ENCODE measurements at regions not wholly inside any gene's neighbourhood (a gene's known extent, or its start where the extent isn't known, plus 50 kb on each side); places are given as distances from the start of the nearest gene placed in this dataset.

DNA sequence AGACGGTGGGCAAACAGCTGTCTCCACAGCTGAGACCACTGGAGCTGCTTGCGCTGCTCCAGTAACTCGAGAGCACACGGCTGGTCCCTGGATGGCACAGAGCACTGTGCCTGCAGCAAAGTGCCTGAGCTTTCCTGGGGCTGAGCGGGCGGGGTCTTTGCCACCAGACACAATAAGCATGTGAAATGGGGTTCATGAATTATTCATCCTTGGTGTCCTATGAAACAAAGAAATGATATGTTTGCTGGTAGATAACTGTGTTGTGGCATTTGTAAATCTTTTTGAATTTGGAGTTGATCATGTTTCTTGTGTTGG lies 151.7 kb upstream of the MPDZ start:
- BruUV-seq (replicated peaks), result no TSS peak
- Histone ChIP-seq H3K9me3 (ENCODE audit: low read depth, low read length, poor library complexity, severe bottlenecking) (no peaks in the 10 kb centered on the region), H3K4me3 (ENCODE audit: low read depth, low read length, poor library complexity, severe bottlenecking) (no peak overlapping the region), H3K27ac (ENCODE audit: low read depth, low read length, poor library complexity, severe bottlenecking) (no peak overlapping the region), H3K36me3 (ENCODE audit: insufficient read depth, low read length, poor library complexity, severe bottlenecking) (no peaks in the 10 kb centered on the region), H3K27me3 (replicated peaks; ENCODE audit: insufficient read depth, low read depth, low read length, poor library complexity) (no peaks in the 10 kb centered on the region), H3K4me1 (ENCODE audit: insufficient read depth, low read length, poor library complexity, severe bottlenecking) (peaks cover 23% of the 10 kb centered on the region)
- intact Hi-C loops (cut with micrococcal nuclease; ENCODE audit: unreplicated experiment), result no loop called here
- TF ChIP-seq, protein P1, sequence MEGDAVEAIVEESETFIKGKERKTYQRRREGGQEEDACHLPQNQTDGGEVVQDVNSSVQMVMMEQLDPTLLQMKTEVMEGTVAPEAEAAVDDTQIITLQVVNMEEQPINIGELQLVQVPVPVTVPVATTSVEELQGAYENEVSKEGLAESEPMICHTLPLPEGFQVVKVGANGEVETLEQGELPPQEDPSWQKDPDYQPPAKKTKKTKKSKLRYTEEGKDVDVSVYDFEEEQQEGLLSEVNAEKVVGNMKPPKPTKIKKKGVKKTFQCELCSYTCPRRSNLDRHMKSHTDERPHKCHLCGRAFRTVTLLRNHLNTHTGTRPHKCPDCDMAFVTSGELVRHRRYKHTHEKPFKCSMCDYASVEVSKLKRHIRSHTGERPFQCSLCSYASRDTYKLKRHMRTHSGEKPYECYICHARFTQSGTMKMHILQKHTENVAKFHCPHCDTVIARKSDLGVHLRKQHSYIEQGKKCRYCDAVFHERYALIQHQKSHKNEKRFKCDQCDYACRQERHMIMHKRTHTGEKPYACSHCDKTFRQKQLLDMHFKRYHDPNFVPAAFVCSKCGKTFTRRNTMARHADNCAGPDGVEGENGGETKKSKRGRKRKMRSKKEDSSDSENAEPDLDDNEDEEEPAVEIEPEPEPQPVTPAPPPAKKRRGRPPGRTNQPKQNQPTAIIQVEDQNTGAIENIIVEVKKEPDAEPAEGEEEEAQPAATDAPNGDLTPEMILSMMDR (conservative IDR thresholded peaks at IDR 0.05; ENCODE audit: low read depth, low read length), result no peak
- TF ChIP-seq EZH2 (IDR thresholded peaks at IDR 0.05; ENCODE audit: borderline replicate concordance, low read depth, low read length, poor library complexity, severe bottlenecking), result no peak
- ChIA-PET POLR2A (ENCODE audit: low non-redundant PET) (no interaction called here), CTCF (no interaction called here)
- peak; percentile 52 for DNase-seq (ENCODE audit: low spot score)

DNA sequence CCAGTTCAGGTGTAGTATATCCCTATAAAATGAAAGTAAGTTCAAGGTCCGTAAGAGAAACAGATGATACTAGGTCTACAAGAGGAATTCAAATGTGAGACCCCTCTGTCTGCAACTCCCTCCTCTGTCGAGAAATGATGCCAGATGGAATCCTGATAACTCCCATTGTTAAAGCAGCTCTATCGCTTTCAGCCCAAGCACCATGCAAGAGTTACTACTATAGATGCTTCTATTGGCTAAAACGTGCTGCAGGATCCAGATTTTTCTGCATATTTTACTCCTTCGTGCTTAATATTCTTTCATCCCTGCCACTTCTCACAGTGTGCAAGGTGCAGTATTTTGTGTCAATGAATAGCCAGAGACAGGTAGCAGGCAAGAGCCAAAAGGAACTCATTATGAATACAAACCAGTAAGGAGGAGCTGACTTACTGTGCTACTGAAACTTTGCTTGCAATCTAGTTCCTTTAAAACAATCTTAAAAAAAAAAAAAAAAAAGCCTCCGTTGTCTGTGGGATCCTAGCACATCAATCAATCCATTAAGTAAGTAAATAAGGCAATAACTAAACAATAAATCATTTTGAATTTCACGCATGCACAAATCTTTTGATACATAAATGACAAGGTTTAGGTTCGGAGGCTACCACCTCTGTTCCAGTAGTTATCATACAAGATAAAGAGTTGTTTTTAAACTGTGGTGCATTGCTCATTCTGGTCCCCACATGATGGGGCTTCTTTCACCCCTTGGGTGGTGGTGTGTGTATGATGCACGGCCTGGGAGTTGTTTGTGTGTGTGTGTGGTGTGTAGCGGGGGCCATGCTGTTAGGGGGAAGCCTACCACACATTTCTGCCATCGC lies 151.1 kb upstream of the MPDZ start:
- ChIA-PET POLR2A (ENCODE audit: low non-redundant PET) (no interaction called here), CTCF (no interaction called here)
- peaks cover 23% of the 10 kb centered on the region for H3K4me1 ChIP-seq (ENCODE audit: insufficient read depth, low read length, poor library complexity, severe bottlenecking)
- no peaks in the 10 kb centered on the region for H3K9me3 ChIP-seq (ENCODE audit: low read depth, low read length, poor library complexity, severe bottlenecking)
- H3K4me3 ChIP-seq (ENCODE audit: low read depth, low read length, poor library complexity, severe bottlenecking), result no peak overlapping the region
- no peaks in the 10 kb centered on the region for H3K36me3 ChIP-seq (ENCODE audit: insufficient read depth, low read length, poor library complexity, severe bottlenecking)
- TF ChIP-seq, protein P1 (conservative IDR thresholded peaks at IDR 0.05; ENCODE audit: low read depth, low read length), result no peak
- no peak for TF ChIP-seq EZH2 (IDR thresholded peaks at IDR 0.05; ENCODE audit: borderline replicate concordance, low read depth, low read length, poor library complexity, severe bottlenecking)
- intact Hi-C loops (cut with micrococcal nuclease; ENCODE audit: unreplicated experiment), result no loop called here
- H3K27ac ChIP-seq (ENCODE audit: low read depth, low read length, poor library complexity, severe bottlenecking), result no peak overlapping the region
- DNase-seq (ENCODE audit: low spot score), result no peak
- no TSS peak for BruUV-seq (replicated peaks)
- no peaks in the 10 kb centered on the region for H3K27me3 ChIP-seq (replicated peaks; ENCODE audit: insufficient read depth, low read depth, low read length, poor library complexity)

DNA sequence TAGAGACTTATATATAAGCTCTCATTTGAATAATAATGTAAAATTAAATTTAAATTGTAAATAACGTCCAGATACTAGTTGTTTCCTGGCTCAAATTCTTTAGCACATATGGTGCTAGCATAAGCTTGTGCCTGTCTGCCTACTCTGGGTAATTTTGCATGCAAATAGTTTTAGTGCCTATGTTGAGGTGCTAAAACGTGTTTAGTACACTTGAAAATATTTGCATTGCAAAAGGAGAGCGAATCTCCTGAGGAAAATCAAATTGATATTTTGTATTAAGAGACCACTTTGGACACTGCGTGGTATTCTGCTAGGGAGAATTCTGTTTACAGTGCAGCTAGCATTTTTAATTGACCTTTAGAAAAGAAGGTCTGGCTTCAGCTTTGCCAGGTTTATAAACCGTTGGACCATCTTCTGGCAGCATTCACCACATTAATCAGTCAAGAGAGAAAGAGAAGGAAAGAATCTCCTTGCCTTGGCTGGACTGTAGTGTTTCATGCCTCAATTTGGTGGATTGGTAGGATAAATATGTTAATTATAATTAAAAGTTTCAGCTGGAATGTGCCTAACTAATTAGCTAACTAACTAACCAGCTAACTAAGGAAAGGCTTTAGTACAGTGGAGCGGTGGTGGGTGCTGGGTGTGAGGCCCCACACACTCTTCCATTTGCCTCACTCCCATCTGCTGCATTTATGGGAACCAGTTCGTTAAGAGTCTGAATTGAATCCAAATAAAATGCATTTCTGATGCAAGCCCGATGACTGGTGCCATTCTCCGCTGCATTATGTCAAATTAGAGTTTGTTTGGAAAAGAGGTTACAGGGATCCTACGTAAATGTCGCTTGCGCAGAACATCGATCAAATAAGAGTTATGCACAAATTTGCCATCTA lies 150.1 kb upstream of the MPDZ start:
- BruUV-seq (replicated peaks), result no TSS peak
- intact Hi-C loops (cut with micrococcal nuclease; ENCODE audit: unreplicated experiment), result loop anchor here (5.0 to 10.0 kb wide), 6 partner anchors 258 to 1338 kb away; no protein-coding TSS in a partner anchor
- DNase-seq (ENCODE audit: low spot score), result no peak
- no peaks in the 10 kb centered on the region for H3K9me3 ChIP-seq (ENCODE audit: low read depth, low read length, poor library complexity, severe bottlenecking)
- CTCF ChIA-PET, result no interaction called here
- no peaks in the 10 kb centered on the region for H3K36me3 ChIP-seq (ENCODE audit: insufficient read depth, low read length, poor library complexity, severe bottlenecking)
- POLR2A ChIA-PET (ENCODE audit: low non-redundant PET), result no interaction called here
- peaks cover 23% of the 10 kb centered on the region for H3K4me1 ChIP-seq (ENCODE audit: insufficient read depth, low read length, poor library complexity, severe bottlenecking)
- H3K27me3 ChIP-seq (replicated peaks; ENCODE audit: insufficient read depth, low read depth, low read length, poor library complexity), result no peaks in the 10 kb centered on the region
- no peak overlapping the region for H3K4me3 ChIP-seq (ENCODE audit: low read depth, low read length, poor library complexity, severe bottlenecking)
- TF ChIP-seq, protein P1 (conservative IDR thresholded peaks at IDR 0.05; ENCODE audit: low read depth, low read length), result no peak
- TF ChIP-seq EZH2 (IDR thresholded peaks at IDR 0.05; ENCODE audit: borderline replicate concordance, low read depth, low read length, poor library complexity, severe bottlenecking), result no peak
- H3K27ac ChIP-seq (ENCODE audit: low read depth, low read length, poor library complexity, severe bottlenecking), result no peak overlapping the region

Measured in A673 (cell line).